Fibroblast of villous mesenchyme (primary cell): ENCODE measurements at regions not wholly inside any gene's neighbourhood (a gene's known extent, or its start where the extent isn't known, plus 50 kb on each side); places are given as distances from the start of the nearest gene placed in this dataset.

Source experiments
- DNase-seq: peaks from one replicate; pipeline ENCODE4 v3.0.0-alpha.2; 2010; ENCODE audit warnings: low read depth
- H3K4me3 ChIP-seq: 2 replicates; pipeline ENCODE4 v1.5.1; 2011; ENCODE audit warnings: low read depth, mild to moderate bottlenecking, low read length
- TF ChIP-seq, protein P1 (sequence below): IDR thresholded peaks from 2 replicates; pipeline ENCODE4 v1.5.1; 2012; ENCODE audit warnings: low read depth, mild to moderate bottlenecking, low read length; ENCODE audit not compliant: insufficient read depth

DNA sequence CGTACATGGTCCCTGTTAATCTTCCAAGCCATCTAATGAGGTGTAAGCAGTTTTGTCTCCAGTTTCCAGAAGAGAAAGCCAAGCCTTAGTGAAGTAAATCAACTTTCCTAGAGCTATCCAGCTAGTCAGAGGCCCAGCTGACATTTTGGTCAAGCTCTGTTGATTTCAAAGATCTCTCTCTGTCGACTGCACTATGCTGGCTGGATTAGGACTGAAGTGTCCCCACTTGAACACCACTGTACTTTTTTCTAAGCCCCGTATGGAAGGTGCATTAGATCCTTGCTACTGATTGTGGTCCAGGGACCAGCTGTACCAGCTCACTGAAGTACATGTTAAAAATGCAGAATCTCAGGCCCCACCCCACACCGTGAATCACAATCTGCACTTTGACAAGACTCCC is 176.5 kb upstream of the NAV2 start:
- H3K4me3 ChIP-seq: no peak overlapping the region
- TF ChIP-seq, protein P1, sequence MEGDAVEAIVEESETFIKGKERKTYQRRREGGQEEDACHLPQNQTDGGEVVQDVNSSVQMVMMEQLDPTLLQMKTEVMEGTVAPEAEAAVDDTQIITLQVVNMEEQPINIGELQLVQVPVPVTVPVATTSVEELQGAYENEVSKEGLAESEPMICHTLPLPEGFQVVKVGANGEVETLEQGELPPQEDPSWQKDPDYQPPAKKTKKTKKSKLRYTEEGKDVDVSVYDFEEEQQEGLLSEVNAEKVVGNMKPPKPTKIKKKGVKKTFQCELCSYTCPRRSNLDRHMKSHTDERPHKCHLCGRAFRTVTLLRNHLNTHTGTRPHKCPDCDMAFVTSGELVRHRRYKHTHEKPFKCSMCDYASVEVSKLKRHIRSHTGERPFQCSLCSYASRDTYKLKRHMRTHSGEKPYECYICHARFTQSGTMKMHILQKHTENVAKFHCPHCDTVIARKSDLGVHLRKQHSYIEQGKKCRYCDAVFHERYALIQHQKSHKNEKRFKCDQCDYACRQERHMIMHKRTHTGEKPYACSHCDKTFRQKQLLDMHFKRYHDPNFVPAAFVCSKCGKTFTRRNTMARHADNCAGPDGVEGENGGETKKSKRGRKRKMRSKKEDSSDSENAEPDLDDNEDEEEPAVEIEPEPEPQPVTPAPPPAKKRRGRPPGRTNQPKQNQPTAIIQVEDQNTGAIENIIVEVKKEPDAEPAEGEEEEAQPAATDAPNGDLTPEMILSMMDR: no peak
- no peak for DNase-seq

DNA sequence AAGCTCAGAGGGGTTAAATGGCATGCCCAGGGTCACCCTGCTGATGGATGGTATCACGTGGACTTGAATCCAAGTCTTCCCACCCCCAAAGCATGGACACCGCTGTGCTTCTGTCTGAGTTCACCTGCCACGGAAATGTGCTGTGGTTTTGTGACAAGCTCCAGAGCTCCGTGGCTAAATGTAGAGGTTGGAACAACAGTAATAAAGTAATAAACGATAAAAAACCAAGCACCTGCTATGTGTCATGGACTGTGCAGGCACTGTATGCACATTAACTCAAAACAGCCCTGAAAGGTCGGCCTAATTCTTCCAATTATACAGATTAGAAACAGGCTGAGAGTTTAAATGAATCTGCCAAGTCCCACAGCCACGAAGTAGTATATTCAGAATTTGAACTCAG is 182.1 kb upstream of the NAV2 start:
- DNase-seq: no peak
- TF ChIP-seq, protein P1: no peak
- no peak overlapping the region for H3K4me3 ChIP-seq

DNA sequence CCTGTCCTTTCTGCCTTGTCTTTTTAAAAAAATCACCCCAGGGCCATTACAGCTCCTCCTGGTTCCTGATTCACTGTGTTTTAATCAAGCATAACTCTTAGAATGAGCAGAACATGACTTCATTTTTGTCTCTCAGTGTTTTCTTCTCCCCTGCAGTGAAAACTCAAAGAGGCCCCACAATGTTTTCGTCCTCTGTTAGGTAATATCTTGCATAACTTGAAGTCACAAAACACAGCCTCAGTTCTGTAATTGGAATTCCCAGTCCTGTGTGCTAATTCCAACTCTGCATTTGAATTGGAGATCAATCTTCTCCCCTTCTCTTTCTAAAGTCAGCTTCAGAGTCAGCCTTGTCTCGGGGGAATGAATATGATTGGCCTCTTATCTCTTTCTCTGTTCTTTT is 186.5 kb upstream of the NAV2 start:
- H3K4me3 ChIP-seq: no peak overlapping the region
- TF ChIP-seq, protein P1: no peak
- peak; percentile 28 for DNase-seq

DNA sequence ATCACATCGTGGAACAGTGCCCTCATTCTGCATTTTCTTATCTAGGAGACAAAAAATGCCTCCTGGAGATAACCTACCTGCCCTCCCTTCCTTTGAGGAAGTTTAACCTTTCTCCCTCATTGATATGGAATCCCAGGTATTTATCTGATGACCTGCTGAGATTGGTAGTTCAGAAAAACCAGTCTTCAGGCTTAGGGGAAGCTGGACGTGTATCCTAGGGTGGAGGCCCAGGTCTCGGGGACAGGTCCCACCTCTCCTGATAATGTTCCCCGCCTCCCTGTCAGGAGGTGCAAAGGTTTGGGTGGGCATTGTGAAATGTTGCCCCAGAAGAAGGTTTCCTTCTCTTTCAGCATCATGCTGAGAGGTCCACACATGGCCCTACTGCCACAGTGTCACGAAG is 186.9 kb upstream of the NAV2 start:
- DNase-seq: no peak
- no peak overlapping the region for H3K4me3 ChIP-seq
- TF ChIP-seq, protein P1: no peak

DNA sequence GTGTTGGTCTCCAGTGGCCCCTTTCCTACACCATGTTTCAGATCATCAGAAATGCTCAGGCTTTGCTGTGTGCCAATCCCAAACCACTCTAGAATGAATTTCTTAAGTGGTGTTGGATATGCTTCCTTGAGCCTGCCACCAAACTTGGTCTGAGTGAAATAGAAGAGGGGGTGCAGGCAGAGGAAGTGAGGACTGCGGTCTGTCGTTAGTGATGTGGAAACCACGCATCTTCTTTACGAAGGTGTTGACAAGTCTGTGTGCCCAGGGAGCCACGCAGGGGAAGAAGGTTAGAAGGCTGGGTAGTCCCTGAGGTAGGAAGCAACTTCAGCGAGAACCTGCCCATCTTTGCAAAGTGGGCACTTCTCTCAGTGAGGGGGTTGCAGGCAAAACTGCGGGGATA is 187.4 kb upstream of the NAV2 start:
- TF ChIP-seq, protein P1: no peak
- DNase-seq: no peak
- no peak overlapping the region for H3K4me3 ChIP-seq

DNA sequence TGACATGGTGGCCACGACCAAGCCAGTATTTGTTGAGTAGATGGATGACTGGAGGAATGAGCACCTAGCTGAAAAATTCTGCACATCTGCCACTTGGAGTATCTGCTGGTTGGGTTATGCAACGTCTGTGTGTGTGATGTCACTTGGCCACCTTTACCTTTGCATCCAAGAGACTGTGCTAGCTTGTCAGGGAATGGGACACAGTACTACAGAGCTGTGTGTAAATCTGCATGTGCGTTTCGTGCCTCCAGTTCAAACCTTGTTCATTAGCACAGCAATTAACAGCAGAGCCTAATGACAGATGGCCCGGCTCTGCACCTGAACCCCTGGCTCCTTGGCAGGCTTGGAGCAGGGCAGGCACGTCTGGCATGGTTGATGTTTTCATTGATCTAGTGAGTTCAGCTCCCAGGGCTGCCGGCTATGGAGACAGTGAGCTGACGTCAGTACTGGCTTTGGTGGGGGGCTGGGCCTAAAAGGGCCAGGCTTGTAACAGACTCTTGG is 188.4 kb upstream of the NAV2 start:
- peak; percentile 35 for DNase-seq
- H3K4me3 ChIP-seq: no peak overlapping the region

DNA sequence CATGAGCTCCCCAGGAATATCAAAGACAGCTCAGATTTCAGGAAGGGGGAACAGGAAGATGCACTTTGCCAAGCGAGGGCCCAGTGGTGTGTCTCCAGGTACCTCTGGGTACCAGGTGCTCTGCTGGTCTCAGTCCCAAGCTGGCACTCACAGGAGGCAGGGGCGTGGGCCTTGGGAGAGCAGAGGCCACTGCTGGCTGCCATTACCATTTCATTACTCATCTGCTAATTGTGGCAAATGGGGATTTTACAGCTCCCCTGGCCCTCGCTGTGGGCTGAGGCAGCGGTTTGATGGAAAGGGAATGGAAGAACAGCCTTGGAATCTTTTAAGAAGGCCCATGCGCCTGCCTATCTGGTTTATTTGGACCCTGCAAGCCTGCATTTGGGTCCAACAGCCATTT is 192.0 kb upstream of the NAV2 start:
- no peak for DNase-seq
- no peak overlapping the region for H3K4me3 ChIP-seq
- TF ChIP-seq, protein P1: no peak

More for the DNA sequence above, 188.4 kb upstream of the NAV2 start:
- TF ChIP-seq, protein P1: no peak
